Endothelial cell of umbilical vein (primary cell): ENCODE measurements at regions not wholly inside any gene's neighbourhood (a gene's known extent, or its start where the extent isn't known, plus 50 kb on each side); places are given as distances from the start of the nearest gene placed in this dataset.

Experiments
- BruUV-seq: library from RNA; stranded (reverse); fragments of 400-500 nt; replicated peaks from 2 replicates; lab custom pipeline; 2021; lab: Mats Ljungman, UMichigan
- CTCF ChIA-PET: fragments of 300-600, 350-600 bp; sonication (Branson Sonifier 250); formaldehyde crosslinking; loops from one replicate; lab custom pipeline; 2021; ENCODE audit warnings: antibody characterized with exemption, inconsistent platforms; lab: Charles Lee
- POLR2A ChIA-PET: fragments of 300-600, 350-600 bp; sonication (Branson Sonifier 250); formaldehyde crosslinking; loops from one replicate; lab custom pipeline; 2021; ENCODE audit warnings: antibody characterized with exemption, inconsistent platforms; lab: Charles Lee
- DNase-seq: peaks from one replicate; pipeline ENCODE4 v3.0.0-alpha.2; 2011; ENCODE audit warnings: low read depth, low spot score
- FAIRE-seq: peaks from 2 replicates; lab custom pipeline; 2011; peaks lifted over from hg19 to GRCh38; lab: Jason Lieb, UNC
- H2AFZ ChIP-seq: 2 replicates; pipeline ENCODE4 v1.6.0; 2012; ENCODE audit warnings: low read depth, low read length, control low read depth, inconsistent platforms
- H3K27ac ChIP-seq: 2 replicates; pipeline ENCODE4 v1.5.1; 2011; ENCODE audit warnings: low read depth, mild to moderate bottlenecking, control low read depth, low read length, moderate library complexity; ENCODE audit not compliant: insufficient read depth
- H3K27me3 ChIP-seq, 2 experiments: 2 replicates each; pipeline versions ENCODE4 v1.6.0 to v1.6.1; 2011; ENCODE audit warnings: low read length in 2 of 2, mixed read lengths in 1 of 2; ENCODE audit not compliant: control insufficient read depth in 2 of 2, insufficient read depth in 2 of 2
- H3K36me3 ChIP-seq, 2 experiments: 2 replicates in 1 of 2; 3 replicates in 1 of 2; pipeline ENCODE4 v1.5.1; 2011; ENCODE audit warnings: low read length in 2 of 2, mild to moderate bottlenecking in 1 of 2, moderate library complexity in 1 of 2; ENCODE audit not compliant: control insufficient read depth in 2 of 2, insufficient read depth in 2 of 2; ENCODE audit errors: extremely low read depth in 1 of 2
- H3K4me1 ChIP-seq: 3 replicates; pipeline ENCODE4 v1.5.1; 2011; ENCODE audit warnings: mild to moderate bottlenecking, low read length; ENCODE audit not compliant: control insufficient read depth, insufficient read depth; ENCODE audit errors: extremely low read depth
- H3K4me2 ChIP-seq: 2 replicates; pipeline ENCODE4 v1.6.1; 2011; ENCODE audit warnings: low read length, control low read depth, mixed read lengths; ENCODE audit not compliant: insufficient read depth
- H3K4me3 ChIP-seq, 3 experiments: fragments of 200-600 bp in 1 of 3; sonication (generic), shearing (Covaris generic) in 1 of 3; replicated peaks in 1 of 3; 2 replicates each; pipeline ENCODE4 v1.5.1; 2011 to 2016; ENCODE audit warnings: control low read depth in 3 of 3, low read length in 3 of 3, mild to moderate bottlenecking in 2 of 3, inconsistent platforms in 1 of 3, low read depth in 1 of 3, moderate library complexity in 1 of 3; ENCODE audit not compliant: insufficient read depth in 1 of 3
- H3K79me2 ChIP-seq: 2 replicates; pipeline ENCODE4 v1.6.0; 2012; ENCODE audit warnings: low read length, inconsistent platforms; ENCODE audit not compliant: control insufficient read depth, insufficient read depth
- H3K9ac ChIP-seq: replicated peaks from 2 replicates; pipeline ENCODE3; 2011; ENCODE audit warnings: low read length, control low read depth; ENCODE audit not compliant: insufficient read depth; ENCODE audit errors: extremely low read depth
- H3K9me1 ChIP-seq: replicated peaks from 3 replicates; pipeline ENCODE4 v1.6.0; 2011; ENCODE audit warnings: mild to moderate bottlenecking, low read length; ENCODE audit not compliant: control insufficient read depth, insufficient read depth; ENCODE audit errors: extremely low read depth
- H3K9me3 ChIP-seq: replicated peaks from 2 replicates; pipeline ENCODE4 v1.5.1; 2012; ENCODE audit warnings: low read length, inconsistent platforms; ENCODE audit not compliant: control insufficient read depth, insufficient read depth
- H4K20me1 ChIP-seq: replicated peaks from 2 replicates; pipeline ENCODE3; 2011; ENCODE audit warnings: mild to moderate bottlenecking, low read length; ENCODE audit not compliant: control insufficient read depth, insufficient read depth; ENCODE audit errors: extremely low read depth
- CTCF ChIP-seq, 2 donors: IDR thresholded peaks; 1 replicate in 1 of 2; 2 replicates in 1 of 2; pipeline ENCODE4 v1.5.1; 2011; ENCODE audit warnings: low read length in 2 of 2, mild to moderate bottlenecking in 2 of 2, moderate library complexity in 2 of 2, control low read depth in 1 of 2, inconsistent platforms in 1 of 2, low read depth in 1 of 2; ENCODE audit not compliant: insufficient read depth in 1 of 2; ENCODE audit errors: extremely low read depth in 1 of 2
- EZH2 ChIP-seq: IDR thresholded peaks from 2 replicates; pipeline ENCODE4 v1.6.1; 2012; ENCODE audit warnings: borderline replicate concordance, low read depth, mild to moderate bottlenecking, moderate library complexity, low read length, inconsistent platforms; ENCODE audit not compliant: severe bottlenecking
- FOS ChIP-seq: IDR thresholded peaks from 2 replicates; pipeline ENCODE4 v1.6.1; 2011; ENCODE audit warnings: mild to moderate bottlenecking, low read length, moderate library complexity, borderline replicate concordance; ENCODE audit not compliant: insufficient read depth
- GATA2 ChIP-seq: IDR thresholded peaks from 2 replicates; pipeline ENCODE4 v1.7.0; 2011; ENCODE audit warnings: low read depth, mild to moderate bottlenecking, moderate library complexity, mixed read lengths, low read length; ENCODE audit not compliant: insufficient read length, insufficient read depth
- JUN ChIP-seq: IDR thresholded peaks from 2 replicates; pipeline ENCODE4 v1.6.1; 2011; ENCODE audit warnings: borderline replicate concordance, low read depth; ENCODE audit not compliant: insufficient read length, insufficient read depth
- MAX ChIP-seq: IDR thresholded peaks from 2 replicates; pipeline ENCODE4 v1.6.1; 2011; ENCODE audit not compliant: insufficient read depth, insufficient read length
- MYC ChIP-seq: IDR thresholded peaks from one replicate; pipeline ENCODE4 v1.6.1; 2011; ENCODE audit warnings: mild to moderate bottlenecking, low read depth, low read length
- POLR2A ChIP-seq: IDR thresholded peaks from 2 replicates; pipeline ENCODE4 v1.6.1; 2012; ENCODE audit warnings: low read depth, mild to moderate bottlenecking, control low read depth, low read length
- POLR2AphosphoS5 ChIP-seq: IDR thresholded peaks from 2 replicates; pipeline ENCODE4 v1.6.1; 2012; ENCODE audit warnings: low read depth, mild to moderate bottlenecking, control low read depth, low read length, moderate library complexity; ENCODE audit not compliant: insufficient read depth
- dilution Hi-C: fragments of 300-500 bp; cut with MboI; formaldehyde crosslinking; loops from one replicate; pipeline ENCODE4 v1.15.0; 2019; ENCODE audit warnings: low sequenced_read_pairs; ENCODE audit not compliant: extremely low pct_ligation_motif_present
- intact Hi-C: fragments of 100-400 bp; cut with micrococcal nuclease; formaldehyde crosslinking; loops from one replicate; pipeline ENCODE4 v1.10.0; 2022

- H4K20me1 ChIP-seq = no peaks in the 10 kb centered on the region
- no peak overlapping the region for H3K9ac ChIP-seq
- no peak overlapping the region for H3K4me2 ChIP-seq
- no peak overlapping the region for H2AFZ ChIP-seq
- no peak for DNase-seq
- ChIA-PET POLR2A (no interaction called here), CTCF (no interaction called here)
- no peaks in the 10 kb centered on the region for H3K27me3 ChIP-seq
- intact Hi-C loops (no loop called here), dilution Hi-C loops (no loop called here)
- peaks cover 2% of the 10 kb centered on the region for H3K9me3 ChIP-seq
- BruUV-seq = no TSS peak
- no peaks in the 10 kb centered on the region for H3K79me2 ChIP-seq
- no peaks in the 10 kb centered on the region for H3K9me1 ChIP-seq
- no peak overlapping the region for H3K4me3 ChIP-seq
- TF ChIP-seq POLR2A = no peak
- TF ChIP-seq GATA2 = no peak
- TF ChIP-seq EZH2 = no peak
- TF ChIP-seq JUN = no peak
- TF ChIP-seq CTCF (IDR thresholded peaks at IDR 0.05; ENCODE audit: extremely low read depth in 1 of 2, insufficient read depth in 1 of 2, low read depth in 1 of 2, low read length in 2 of 2) = no peak
- TF ChIP-seq MYC = no peak
- no peak for TF ChIP-seq MAX
- no peak for TF ChIP-seq FOS
- TF ChIP-seq POLR2AphosphoS5 = no peak
- H3K36me3 ChIP-seq = no peaks in the 10 kb centered on the region
- no peak for FAIRE-seq
- no peak overlapping the region for H3K27ac ChIP-seq
- H3K4me1 ChIP-seq = no peaks in the 10 kb centered on the region
These were observed 156.0 kb upstream of the RGMA start for GRCh38 chr15:93244696-93245660.
